ENCODE measurements at regions not wholly inside any gene's neighbourhood (a gene's known extent, or its start where the extent isn't known, plus 50 kb on each side); places are given as distances from the start of the nearest gene placed in this dataset.

DNA sequence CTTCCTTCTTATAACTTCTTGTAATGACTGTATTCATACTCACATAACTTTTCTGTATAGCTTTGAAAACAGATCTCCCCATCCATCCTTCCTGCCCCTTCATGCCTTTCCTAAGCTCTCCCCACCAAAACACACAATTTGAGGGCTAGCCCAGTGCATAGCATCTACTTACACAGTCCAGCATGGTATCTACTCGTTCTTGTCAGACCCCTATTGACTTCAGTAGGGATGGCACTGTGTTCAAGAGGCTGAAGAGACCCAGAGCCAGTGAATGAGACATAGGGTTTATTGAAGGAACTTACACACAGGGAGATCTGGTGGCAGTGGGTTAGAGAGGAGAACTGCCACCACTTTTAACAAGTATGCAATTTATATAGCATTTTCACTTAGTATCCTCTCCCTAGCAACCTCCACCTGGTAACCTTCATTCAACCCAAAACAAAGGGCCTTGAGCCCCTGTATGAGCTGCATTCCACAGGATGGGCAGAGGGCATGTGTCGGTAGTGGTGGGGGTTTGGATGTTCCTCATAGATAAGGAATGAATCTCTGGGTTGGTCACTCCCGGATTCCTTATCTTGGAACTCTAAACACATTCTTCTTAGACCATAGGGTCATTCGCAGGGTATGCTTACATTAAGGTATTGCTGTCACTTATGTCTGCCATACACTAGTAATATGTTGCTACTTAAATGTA is 64.9 kb upstream of the GNG12 start:
- Histone ChIP-seq H3K4me3 (ENCODE audit: low read depth, low read length) (no peak overlapping the region), H3K27me3 (ENCODE audit: control insufficient read depth, insufficient read depth, low read length) (no peaks in the 10 kb centered on the region), H3K27ac (ENCODE audit: low read depth, low read length) (no peak overlapping the region), H3K9me3 (ENCODE audit: control insufficient read depth, insufficient read depth, low read length) (no peaks in the 10 kb centered on the region)
- TF ChIP-seq, protein P1, sequence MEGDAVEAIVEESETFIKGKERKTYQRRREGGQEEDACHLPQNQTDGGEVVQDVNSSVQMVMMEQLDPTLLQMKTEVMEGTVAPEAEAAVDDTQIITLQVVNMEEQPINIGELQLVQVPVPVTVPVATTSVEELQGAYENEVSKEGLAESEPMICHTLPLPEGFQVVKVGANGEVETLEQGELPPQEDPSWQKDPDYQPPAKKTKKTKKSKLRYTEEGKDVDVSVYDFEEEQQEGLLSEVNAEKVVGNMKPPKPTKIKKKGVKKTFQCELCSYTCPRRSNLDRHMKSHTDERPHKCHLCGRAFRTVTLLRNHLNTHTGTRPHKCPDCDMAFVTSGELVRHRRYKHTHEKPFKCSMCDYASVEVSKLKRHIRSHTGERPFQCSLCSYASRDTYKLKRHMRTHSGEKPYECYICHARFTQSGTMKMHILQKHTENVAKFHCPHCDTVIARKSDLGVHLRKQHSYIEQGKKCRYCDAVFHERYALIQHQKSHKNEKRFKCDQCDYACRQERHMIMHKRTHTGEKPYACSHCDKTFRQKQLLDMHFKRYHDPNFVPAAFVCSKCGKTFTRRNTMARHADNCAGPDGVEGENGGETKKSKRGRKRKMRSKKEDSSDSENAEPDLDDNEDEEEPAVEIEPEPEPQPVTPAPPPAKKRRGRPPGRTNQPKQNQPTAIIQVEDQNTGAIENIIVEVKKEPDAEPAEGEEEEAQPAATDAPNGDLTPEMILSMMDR (IDR thresholded peaks at IDR 0.05; ENCODE audit: low read depth, low read length): no peak
- ChIA-PET POLR2A (no interaction called here), CTCF (no interaction called here)
- DNase-seq (ENCODE audit: low read depth, low spot score): no peak

DNA sequence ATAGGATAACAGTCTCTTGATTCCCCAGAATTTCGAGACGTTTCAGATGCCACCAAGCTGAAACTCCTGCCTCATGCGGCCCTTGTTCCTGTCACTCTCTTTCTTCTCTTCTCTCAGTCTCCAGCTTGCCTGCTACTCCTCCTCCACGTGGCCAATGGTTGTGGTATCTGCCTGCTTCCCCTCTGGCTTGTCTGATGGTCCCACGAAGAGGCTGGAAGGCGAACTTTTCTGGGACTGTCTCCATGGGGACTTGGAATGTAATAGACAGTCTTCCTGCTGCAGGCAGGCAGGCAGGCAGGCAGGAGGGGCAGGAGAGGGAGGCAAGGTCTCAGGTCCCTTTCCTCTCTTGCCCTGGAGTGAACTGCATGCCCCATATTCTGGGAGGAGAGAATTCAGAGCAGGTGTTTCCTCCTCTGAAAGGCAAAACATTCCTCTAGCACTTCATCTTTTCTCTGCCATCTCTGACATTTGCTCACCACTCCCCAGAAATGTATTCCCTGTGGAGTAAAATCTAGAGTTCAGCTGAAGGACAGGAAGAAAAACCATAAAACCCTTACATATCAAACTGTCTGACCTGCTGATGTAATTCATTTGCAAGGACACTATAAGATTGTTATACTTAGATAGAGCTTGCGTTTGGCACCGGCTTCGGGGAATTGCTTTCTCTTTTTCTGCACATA is 64.1 kb upstream of the GNG12 start:
- TF ChIP-seq, protein P1 (IDR thresholded peaks at IDR 0.05; ENCODE audit: low read depth, low read length): no peak
- no peaks in the 10 kb centered on the region for H3K9me3 ChIP-seq (ENCODE audit: control insufficient read depth, insufficient read depth, low read length)
- POLR2A ChIA-PET: no interaction called here
- CTCF ChIA-PET: no interaction called here
- H3K4me3 ChIP-seq (ENCODE audit: low read depth, low read length): no peak overlapping the region
- H3K27me3 ChIP-seq (ENCODE audit: control insufficient read depth, insufficient read depth, low read length): no peaks in the 10 kb centered on the region
- H3K27ac ChIP-seq (ENCODE audit: low read depth, low read length): no peak overlapping the region
- DNase-seq (ENCODE audit: low read depth, low spot score): no peak

DNA sequence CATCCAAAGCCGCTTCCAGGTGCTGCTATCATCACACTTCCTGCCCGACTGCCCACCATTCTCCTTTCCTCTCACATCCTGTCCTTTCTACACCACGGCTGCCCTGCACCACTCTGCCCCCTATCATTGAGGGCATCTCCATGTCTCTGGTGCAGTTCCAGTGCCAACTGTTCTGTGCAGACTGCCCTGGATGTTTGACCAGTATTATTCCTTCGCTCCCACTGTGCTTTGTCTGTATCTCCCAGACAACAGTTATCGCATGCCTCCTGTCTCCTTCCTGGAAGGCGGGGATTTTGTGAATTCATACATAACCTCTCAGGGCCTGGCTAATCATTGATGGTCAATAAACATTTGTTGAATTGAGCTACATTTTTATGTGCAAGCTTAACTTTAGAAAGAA is 63.6 kb upstream of the GNG12 start:
- H3K4me3 ChIP-seq (ENCODE audit: low read depth, low read length): no peak overlapping the region
- no peak for DNase-seq (ENCODE audit: low read depth, low spot score)
- ChIA-PET CTCF (no interaction called here), POLR2A (no interaction called here)
- TF ChIP-seq, protein P1 (IDR thresholded peaks at IDR 0.05; ENCODE audit: low read depth, low read length): no peak
- H3K9me3 ChIP-seq (ENCODE audit: control insufficient read depth, insufficient read depth, low read length): no peaks in the 10 kb centered on the region
- no peaks in the 10 kb centered on the region for H3K27me3 ChIP-seq (ENCODE audit: control insufficient read depth, insufficient read depth, low read length)
- no peak overlapping the region for H3K27ac ChIP-seq (ENCODE audit: low read depth, low read length)

DNA sequence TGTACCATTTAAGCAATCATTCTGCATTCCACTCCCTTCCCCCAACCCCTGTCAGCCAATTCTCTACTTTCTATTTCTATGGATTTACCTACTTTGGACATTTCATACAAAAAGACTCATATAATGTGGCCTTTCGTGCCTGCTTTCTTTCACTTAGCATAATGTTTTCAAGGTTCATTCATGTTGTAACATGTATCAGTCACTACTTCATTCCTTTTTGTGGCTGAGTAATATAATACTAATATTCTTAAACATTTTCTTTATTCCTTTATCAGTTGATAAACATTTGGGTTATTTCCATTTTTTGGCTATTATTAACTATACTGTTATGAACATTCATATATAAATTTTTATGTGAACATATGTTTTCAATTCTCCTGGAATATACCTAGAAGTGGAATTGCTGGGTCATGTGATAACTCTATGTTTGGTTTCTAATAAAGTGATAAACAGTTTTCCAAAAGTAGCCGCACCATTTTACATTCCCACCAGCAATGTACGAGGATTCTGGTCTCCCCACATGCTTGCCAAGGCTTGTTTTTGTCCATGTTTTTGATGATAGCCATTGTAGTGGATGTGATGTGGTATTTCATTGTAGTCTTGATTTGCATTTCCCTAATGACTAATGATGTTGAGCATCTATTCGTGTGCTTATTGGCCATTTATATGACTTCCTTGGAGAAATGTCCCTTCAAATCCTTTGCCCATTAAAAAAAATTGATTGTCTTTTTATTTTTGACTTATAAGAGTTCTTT is 61.9 kb upstream of the GNG12 start:
- CTCF ChIA-PET: interaction anchor here (0.9 kb wide), 1 partner anchor 115 kb away, joined by 3 read pairs; no protein-coding TSS in a partner anchor
- POLR2A ChIA-PET: no interaction called here
- TF ChIP-seq, protein P1 (IDR thresholded peaks at IDR 0.05; ENCODE audit: low read depth, low read length): no peak
- DNase-seq (ENCODE audit: low read depth, low spot score): no peak
- Histone ChIP-seq H3K27me3 (ENCODE audit: control insufficient read depth, insufficient read depth, low read length) (no peaks in the 10 kb centered on the region), H3K9me3 (ENCODE audit: control insufficient read depth, insufficient read depth, low read length) (no peaks in the 10 kb centered on the region), H3K4me3 (ENCODE audit: low read depth, low read length) (no peak overlapping the region), H3K27ac (ENCODE audit: low read depth, low read length) (no peak overlapping the region)

DNA sequence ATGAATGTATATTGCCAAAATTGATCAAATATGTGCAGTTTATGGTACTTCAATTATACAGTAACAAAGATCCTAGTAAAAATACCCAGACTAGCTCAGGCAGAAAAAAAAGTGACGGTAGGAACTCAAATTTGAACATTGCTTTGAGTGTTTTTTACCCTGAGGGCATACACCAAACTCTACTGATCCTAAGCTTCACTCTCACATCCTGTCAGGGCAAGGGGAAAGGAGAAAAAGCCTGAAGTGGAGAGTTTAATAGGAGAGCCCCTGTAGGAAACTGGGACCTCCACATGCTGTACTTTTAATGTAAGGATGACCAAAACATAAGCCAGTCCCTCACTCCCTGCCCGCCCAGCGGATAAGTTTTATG is 59.8 kb upstream of the GNG12 start:
- no peak overlapping the region for H3K4me3 ChIP-seq (ENCODE audit: low read depth, low read length)
- ChIA-PET CTCF (interaction anchor here (0.6 kb wide), 1 partner anchor 27 kb away, joined by 3 read pairs; no protein-coding TSS in a partner anchor), POLR2A (no interaction called here)
- H3K27me3 ChIP-seq (ENCODE audit: control insufficient read depth, insufficient read depth, low read length): no peaks in the 10 kb centered on the region
- DNase-seq (ENCODE audit: low read depth, low spot score): no peak
- H3K9me3 ChIP-seq (ENCODE audit: control insufficient read depth, insufficient read depth, low read length): no peaks in the 10 kb centered on the region
- no peak overlapping the region for H3K27ac ChIP-seq (ENCODE audit: low read depth, low read length)
- TF ChIP-seq, protein P1 (IDR thresholded peaks at IDR 0.05; ENCODE audit: low read depth, low read length): no peak

Measured in AG04450 (cell line).